Heart right ventricle (tissue), 16 donors: ENCODE measurements at regions not wholly inside any gene's neighbourhood (a gene's known extent, or its start where the extent isn't known, plus 50 kb on each side); places are given as distances from the start of the nearest gene placed in this dataset.
"Not testable (repeated sequence)": the region's sequence is repeated elsewhere in the genome, so short reads cannot be mapped to it uniquely, and the experiment has no call there.

ENCODE experiments used
- ATAC-seq, 8 donors: fragments of 200-7000 bp; cut with Tn5 transposase; one replicate each; pipeline ENCODE4 v1.9.1; 2020; ENCODE audit warnings: mild to moderate bottlenecking in 8 of 8, moderate library complexity in 8 of 8, moderate number of reproducible peaks in 1 of 8
- DNase-seq, 2 donors: peaks; one replicate each; pipeline ENCODE4 v3.0.0-alpha.2; 2020
- H3K27ac ChIP-seq, 10 donors: fragments of 200-600 bp; sonication (generic) in 2 of 10; one replicate each; pipeline versions ENCODE4 v1.5.0 to v1.8.0; 2020 to 2022; ENCODE audit warnings: mild to moderate bottlenecking in 3 of 10
- H3K27me3 ChIP-seq, 7 donors: fragments of 200-600 bp; one replicate each; pipeline ENCODE4 v1.8.0; 2021 to 2022; ENCODE audit warnings: mild to moderate bottlenecking in 2 of 7
- H3K36me3 ChIP-seq, 9 donors: fragments of 200-600 bp; sonication (generic) in 1 of 9; one replicate each; pipeline versions ENCODE4 v1.5.0 to v1.8.0; 2020 to 2022; ENCODE audit warnings: mild to moderate bottlenecking in 2 of 9
- H3K4me1 ChIP-seq, 9 donors: fragments of 200-600 bp; sonication (generic) in 1 of 9; one replicate each; pipeline versions ENCODE4 v1.5.0 to v1.8.0; 2020 to 2022; ENCODE audit warnings: mild to moderate bottlenecking in 4 of 9
- H3K4me3 ChIP-seq, 10 donors: fragments of 200-600 bp; sonication (generic) in 2 of 10; one replicate each; pipeline versions ENCODE4 v1.5.0 to v1.8.0; 2020 to 2022; ENCODE audit warnings: mild to moderate bottlenecking in 7 of 10, moderate library complexity in 2 of 10
- H3K9me3 ChIP-seq, 11 donors: fragments of 200-600 bp in 10 of 11; sonication (generic) in 2 of 11; one replicate each; pipeline versions ENCODE4 v1.5.0 to v1.8.0; 2013 to 2022; ENCODE audit warnings: mild to moderate bottlenecking in 2 of 11, control low read depth in 1 of 11, moderate library complexity in 1 of 11
- WGBS, 2 donors: extraction: QIAGEN DNeasy Blood & Tissue Kit; methylation state at CpG; one replicate each; pipeline ENCODE4 v1.1.7; 2013; ENCODE audit warnings: inconsistent platforms in 1 of 2; 5-methylcytosine and 5-hydroxymethylcytosine counted together
- intact Hi-C, 10 donors: fragments of 100-400 bp; cut with DNase I; formaldehyde crosslinking; loops; one replicate each; pipeline versions ENCODE4 v1.11.1 to v1.14.2; 2022
- TF ChIP-seq, protein P1 (sequence below), 9 donors: fragments of 200-600 bp; sonication (generic) in 2 of 9; IDR thresholded peaks; one replicate each; pipeline versions ENCODE4 v1.5.0 to v1.8.0; 2021 to 2022; ENCODE audit warnings: antibody characterized with exemption in 9 of 9, mild to moderate bottlenecking in 5 of 9, moderate library complexity in 1 of 9
- donor health status: Arrhythmogenic right ventricular cardiomyopathy.
- donor health status: ischemic (EF 13 %, LVEDD 7.1; RV severe dilation, severe dysfunction).
- donor health status: healthy with polysubstance abuse.
- donor health status: DM: no; HTN: yes; CAD: no.
- donor health status: DM: no; HTN: no; CAD: no.
- donor health status: ischemic (EF 25% LVEDD 6.9; RV normal size, moderate dysfunction).
- donor health status: ischemic (EF 25% LVEDD 5.7; RV mildly dilated, moderate dysfunction).
- donor health status: healthy.
- donor health status: DM: yes; HTN: yes; CAD: no.
- donor health status: Ischemic cardiomyopathy.
- donor health status: ischemic (EF 35%, LVEDD 5.7; RV mildly dilated, moderate dysfunction).
- donor health status: nonischemic (EF 11% LVEDD 7.7; RV severe dilation, severe dysfunction).
- donor health status: DM: yes; HTN: yes; CAD: no.
- donor health status: PGD.
- donor health status: ischemic (EF 29% LVEDD 5.4; RV normal size, mild dysfunction).
- donor health status: nonischemic (EF 23%, LVEDD 6.1; RV moderate dilation, normal function).

DNA sequence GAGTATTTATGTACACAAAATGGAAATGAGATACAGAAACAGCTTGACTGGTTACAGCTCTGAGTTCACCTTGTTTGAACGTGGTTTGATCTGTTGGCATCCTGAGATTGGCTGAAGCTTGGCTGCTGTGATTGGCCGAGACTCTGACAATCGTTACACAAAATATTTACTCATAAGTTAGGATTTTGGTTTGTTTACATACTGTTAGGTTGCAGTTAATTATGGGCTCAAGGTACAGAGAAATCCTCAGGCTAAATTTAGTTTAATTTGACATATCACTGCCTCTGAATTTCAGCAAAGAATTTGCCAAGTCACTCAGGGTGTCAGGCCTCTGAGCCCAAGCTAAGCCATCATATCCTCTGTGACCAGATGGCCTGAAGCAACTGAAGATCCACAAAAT is 227.3 kb downstream of the COPRS start:
- ATAC-seq (no peak), DNase-seq (no peak)
- Histone ChIP-seq H3K27me3 (no peaks in the 10 kb centered on the region), H3K27ac (no peak overlapping the region), H3K4me1 (no peaks in the 10 kb centered on the region), H3K36me3 (no peaks in the 10 kb centered on the region), H3K9me3 (peaks cover 0 to 9% (median 0%) of the 10 kb centered on the region in 11 donors), H3K4me3 (no peak overlapping the region)
- intact Hi-C loops: loop anchor here in 1 of 10 donors (10.0 kb wide), 1 partner anchor 63 kb away; no protein-coding TSS in a partner anchor
- 77 to 80% methylated on average over 3 of the region's 3 CpGs for WGBS, 2 donors
- TF ChIP-seq, protein P1, sequence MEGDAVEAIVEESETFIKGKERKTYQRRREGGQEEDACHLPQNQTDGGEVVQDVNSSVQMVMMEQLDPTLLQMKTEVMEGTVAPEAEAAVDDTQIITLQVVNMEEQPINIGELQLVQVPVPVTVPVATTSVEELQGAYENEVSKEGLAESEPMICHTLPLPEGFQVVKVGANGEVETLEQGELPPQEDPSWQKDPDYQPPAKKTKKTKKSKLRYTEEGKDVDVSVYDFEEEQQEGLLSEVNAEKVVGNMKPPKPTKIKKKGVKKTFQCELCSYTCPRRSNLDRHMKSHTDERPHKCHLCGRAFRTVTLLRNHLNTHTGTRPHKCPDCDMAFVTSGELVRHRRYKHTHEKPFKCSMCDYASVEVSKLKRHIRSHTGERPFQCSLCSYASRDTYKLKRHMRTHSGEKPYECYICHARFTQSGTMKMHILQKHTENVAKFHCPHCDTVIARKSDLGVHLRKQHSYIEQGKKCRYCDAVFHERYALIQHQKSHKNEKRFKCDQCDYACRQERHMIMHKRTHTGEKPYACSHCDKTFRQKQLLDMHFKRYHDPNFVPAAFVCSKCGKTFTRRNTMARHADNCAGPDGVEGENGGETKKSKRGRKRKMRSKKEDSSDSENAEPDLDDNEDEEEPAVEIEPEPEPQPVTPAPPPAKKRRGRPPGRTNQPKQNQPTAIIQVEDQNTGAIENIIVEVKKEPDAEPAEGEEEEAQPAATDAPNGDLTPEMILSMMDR (IDR thresholded peaks at IDR 0.05): no peak

DNA sequence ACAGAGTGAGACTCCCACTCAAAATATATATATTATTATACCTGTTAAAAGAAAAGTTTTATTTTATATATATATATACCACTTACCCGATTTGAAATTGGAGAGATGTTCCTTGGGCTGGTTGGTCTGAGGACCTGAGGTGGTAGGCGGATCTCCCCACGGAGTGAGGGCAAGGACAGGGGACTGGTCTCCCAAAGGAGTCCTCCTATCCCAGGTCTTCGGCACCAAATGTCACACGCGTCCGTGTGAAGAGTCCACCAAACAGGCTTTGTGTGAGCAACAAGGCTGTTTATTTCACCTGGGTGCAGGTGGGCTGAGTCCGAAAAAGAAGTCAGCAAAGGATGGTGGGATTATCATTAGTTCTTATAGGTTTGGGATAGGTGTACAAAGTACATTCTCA is 228.2 kb downstream of the COPRS start:
- not testable (repeated sequence) for H3K27me3 ChIP-seq, H3K4me3 ChIP-seq, DNase-seq, H3K27ac ChIP-seq, H3K4me1 ChIP-seq, H3K36me3 ChIP-seq, ATAC-seq
- intact Hi-C loops: loop anchor here in 1 of 10 donors (10.0 kb wide), 1 partner anchor 64 kb away; no protein-coding TSS in a partner anchor
- WGBS, 2 donors: 84 to 93% methylated on average over 8 of the region's 8 CpGs
- H3K9me3 ChIP-seq: peaks cover 0 to 15% (median 4%) of the 10 kb centered on the region in 11 donors

DNA sequence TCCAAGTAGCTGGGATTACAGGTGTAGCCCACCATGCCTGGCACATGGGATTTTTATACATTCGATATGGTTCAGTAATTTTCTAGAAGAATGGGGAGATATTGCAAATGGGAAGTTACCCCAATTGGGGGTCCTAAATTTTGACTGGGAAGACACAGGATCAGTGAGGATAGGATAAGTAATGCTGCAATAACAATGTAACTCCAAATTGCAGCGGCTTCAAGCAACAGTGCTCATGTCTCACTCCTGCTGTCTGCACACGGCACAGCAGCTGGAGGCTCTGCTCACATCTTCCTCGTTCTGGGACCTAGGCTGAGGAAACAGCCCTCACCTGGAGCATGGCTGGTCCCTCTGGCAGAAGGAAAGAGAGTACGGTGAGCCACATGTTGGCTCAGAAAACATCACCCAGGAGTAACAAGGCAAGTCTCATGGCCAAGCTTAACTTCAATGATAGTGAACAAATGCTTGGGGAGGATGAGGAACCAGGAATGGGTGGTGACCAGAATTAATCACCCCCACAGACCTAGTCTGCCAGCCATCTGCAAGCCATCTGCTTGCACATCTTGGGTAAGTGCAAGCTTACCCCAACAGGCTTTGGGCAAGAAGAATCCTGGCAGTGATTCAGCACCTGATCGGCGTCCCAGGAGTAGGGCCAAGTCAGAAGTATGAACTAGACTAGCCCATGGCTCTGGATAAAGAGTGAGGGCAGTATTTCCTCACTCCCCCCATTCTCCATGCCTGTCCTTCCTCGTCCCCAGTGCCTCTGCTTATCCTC is 229.2 kb downstream of the COPRS start:
- no peak for ATAC-seq
- WGBS, 2 donors: 77% methylated on average over 8 of the region's 8 CpGs
- no peak overlapping the region for H3K27ac ChIP-seq
- no peak for DNase-seq
- H3K4me3 ChIP-seq: no peak overlapping the region
- peaks cover 0 to 25% (median 13%) of the 10 kb centered on the region in 11 donors for H3K9me3 ChIP-seq
- no peaks in the 10 kb centered on the region for H3K36me3 ChIP-seq
- H3K4me1 ChIP-seq: no peaks in the 10 kb centered on the region
- no peaks in the 10 kb centered on the region for H3K27me3 ChIP-seq
- intact Hi-C loops: loop anchor here in 1 of 10 donors (10.0 kb wide), 1 partner anchor 65 kb away; no protein-coding TSS in a partner anchor
- TF ChIP-seq, protein P1 (IDR thresholded peaks at IDR 0.05): no peak

DNA sequence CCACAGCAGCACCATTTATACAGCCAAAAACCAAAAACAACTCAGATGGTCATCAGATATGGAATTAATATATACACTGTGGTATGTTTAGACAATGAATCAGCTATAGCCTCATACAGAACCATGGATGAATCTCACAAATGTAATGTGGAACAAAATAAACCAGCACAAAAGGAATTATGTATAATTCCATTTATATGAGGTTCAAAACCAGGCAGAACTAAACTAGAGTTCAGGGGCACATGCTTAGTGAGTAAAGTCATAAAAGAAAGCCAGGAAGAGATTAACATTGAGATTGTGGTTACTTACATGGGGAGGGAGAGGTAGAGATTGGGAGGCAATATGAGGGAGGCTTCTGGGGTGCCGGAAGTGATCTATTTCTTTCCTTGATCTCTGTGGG is 231.1 kb downstream of the COPRS start:
- no peak overlapping the region for H3K27ac ChIP-seq
- DNase-seq: no peak
- no peaks in the 10 kb centered on the region for H3K27me3 ChIP-seq
- intact Hi-C loops: no loop called here
- no peaks in the 10 kb centered on the region for H3K36me3 ChIP-seq
- WGBS, 2 donors: 85 to 86% methylated on average over 1 of the region's 1 CpG
- no peak overlapping the region for H3K4me3 ChIP-seq
- no peaks in the 10 kb centered on the region for H3K4me1 ChIP-seq
- peaks cover 0 to 40% (median 23%) of the 10 kb centered on the region in 11 donors for H3K9me3 ChIP-seq
- no peak for ATAC-seq
- TF ChIP-seq, protein P1 (IDR thresholded peaks at IDR 0.05): no peak

DNA sequence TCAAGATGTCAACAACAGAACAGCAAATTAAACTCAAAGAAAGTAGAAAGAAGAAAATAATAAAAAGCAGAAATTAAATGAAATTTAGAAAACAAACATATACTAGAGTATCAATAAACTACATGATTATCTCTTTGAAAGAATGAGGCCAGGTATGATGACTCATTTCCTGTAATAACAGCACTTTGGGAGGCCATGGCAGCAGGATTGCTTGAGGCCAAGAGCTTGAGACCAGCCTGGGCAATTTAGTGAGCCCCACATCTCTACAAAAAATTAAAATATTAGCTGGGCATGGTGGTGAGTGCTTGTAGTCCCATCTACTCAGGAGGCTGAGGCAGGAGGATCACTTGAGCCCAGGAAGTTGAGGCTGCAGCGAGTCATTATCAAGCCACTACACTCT is 232.5 kb downstream of the RAB11FIP4 start:
- H3K27ac ChIP-seq: no peak overlapping the region
- WGBS, 2 donors: 75 to 91% methylated on average over 1 of the region's 1 CpG
- H3K36me3 ChIP-seq: no peaks in the 10 kb centered on the region
- intact Hi-C loops: no loop called here
- peaks cover 0 to 54% (median 23%) of the 10 kb centered on the region in 11 donors for H3K9me3 ChIP-seq
- no peaks in the 10 kb centered on the region for H3K27me3 ChIP-seq
- no peak overlapping the region for H3K4me3 ChIP-seq
- H3K4me1 ChIP-seq: no peaks in the 10 kb centered on the region
- no peak for ATAC-seq
- no peak for DNase-seq
- TF ChIP-seq, protein P1 (IDR thresholded peaks at IDR 0.05): no peak
